SK-N-SH (cell line): ENCODE measurements at regions not wholly inside any gene's neighbourhood (a gene's known extent, or its start where the extent isn't known, plus 50 kb on each side); places are given as distances from the start of the nearest gene placed in this dataset.

Source experiments
- ELF1 ChIP-seq: IDR thresholded peaks from 2 replicates; pipeline ENCODE4 v1.4.0; 2012
- EP300 ChIP-seq, 2 experiments: IDR thresholded peaks; 2 replicates each; pipeline versions ENCODE4 v1.4.0 to v1.6.1; 2012; ENCODE audit warnings: borderline replicate concordance in 1 of 2, low read depth in 1 of 2, low read length in 1 of 2
- JUND ChIP-seq: IDR thresholded peaks from 2 replicates; pipeline ENCODE4 v1.4.0; 2012
- NFIC ChIP-seq: IDR thresholded peaks from 2 replicates; pipeline ENCODE4 v1.4.0; 2012; ENCODE audit warnings: borderline replicate concordance
- POLR2AphosphoS5 ChIP-seq: IDR thresholded peaks from 2 replicates; pipeline ENCODE4 v1.6.1; 2012; ENCODE audit warnings: low read depth, low read length
- YY1 ChIP-seq: IDR thresholded peaks from 2 replicates; pipeline ENCODE4 v1.4.0; 2012; ENCODE audit warnings: low read depth, mild to moderate bottlenecking
- TF ChIP-seq, protein P1 (sequence below): fragments of 200-600 bp; sonication (generic); IDR thresholded peaks from 2 replicates; pipeline ENCODE4 v1.6.1; 2017; ENCODE audit warnings: antibody characterized with exemption, mild to moderate bottlenecking, moderate library complexity
- TF ChIP-seq, protein P2 (sequence below): IDR thresholded peaks from 2 replicates; pipeline ENCODE4 v1.4.0; 2012; ENCODE audit warnings: low read depth
- TF ChIP-seq, protein P3 (sequence below): IDR thresholded peaks from 2 replicates; pipeline ENCODE4; 2012

DNA sequence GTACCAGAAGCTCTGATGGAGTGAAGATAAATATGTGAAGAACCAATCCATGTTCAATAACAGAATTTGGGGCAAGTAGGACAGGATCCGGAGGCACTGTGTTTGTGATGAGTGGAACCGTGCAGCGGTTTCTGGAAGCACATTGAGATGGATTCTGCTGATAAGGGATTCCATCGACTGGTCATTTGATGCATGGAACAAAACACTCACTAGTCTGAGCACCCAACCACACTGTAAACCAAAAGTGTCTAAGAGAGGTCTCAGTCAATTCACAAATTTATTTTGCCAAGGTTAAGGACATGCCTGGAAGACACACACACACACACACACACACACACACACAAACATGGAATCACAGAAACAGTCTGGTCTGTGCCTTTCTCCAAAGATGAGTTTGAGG, 459.5 kb downstream of the FBXO15 start:
- TF ChIP-seq POLR2AphosphoS5 = no peak
- no peak for TF ChIP-seq EP300 (IDR thresholded peaks at IDR 0.05; ENCODE audit: borderline replicate concordance in 1 of 2, low read depth in 1 of 2, low read length in 1 of 2)
- TF ChIP-seq, protein P1, sequence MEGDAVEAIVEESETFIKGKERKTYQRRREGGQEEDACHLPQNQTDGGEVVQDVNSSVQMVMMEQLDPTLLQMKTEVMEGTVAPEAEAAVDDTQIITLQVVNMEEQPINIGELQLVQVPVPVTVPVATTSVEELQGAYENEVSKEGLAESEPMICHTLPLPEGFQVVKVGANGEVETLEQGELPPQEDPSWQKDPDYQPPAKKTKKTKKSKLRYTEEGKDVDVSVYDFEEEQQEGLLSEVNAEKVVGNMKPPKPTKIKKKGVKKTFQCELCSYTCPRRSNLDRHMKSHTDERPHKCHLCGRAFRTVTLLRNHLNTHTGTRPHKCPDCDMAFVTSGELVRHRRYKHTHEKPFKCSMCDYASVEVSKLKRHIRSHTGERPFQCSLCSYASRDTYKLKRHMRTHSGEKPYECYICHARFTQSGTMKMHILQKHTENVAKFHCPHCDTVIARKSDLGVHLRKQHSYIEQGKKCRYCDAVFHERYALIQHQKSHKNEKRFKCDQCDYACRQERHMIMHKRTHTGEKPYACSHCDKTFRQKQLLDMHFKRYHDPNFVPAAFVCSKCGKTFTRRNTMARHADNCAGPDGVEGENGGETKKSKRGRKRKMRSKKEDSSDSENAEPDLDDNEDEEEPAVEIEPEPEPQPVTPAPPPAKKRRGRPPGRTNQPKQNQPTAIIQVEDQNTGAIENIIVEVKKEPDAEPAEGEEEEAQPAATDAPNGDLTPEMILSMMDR = no peak
- TF ChIP-seq, protein P2, sequence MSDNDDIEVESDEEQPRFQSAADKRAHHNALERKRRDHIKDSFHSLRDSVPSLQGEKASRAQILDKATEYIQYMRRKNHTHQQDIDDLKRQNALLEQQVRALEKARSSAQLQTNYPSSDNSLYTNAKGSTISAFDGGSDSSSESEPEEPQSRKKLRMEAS = no peak
- no peak for TF ChIP-seq NFIC
- TF ChIP-seq ELF1 = no peak
- TF ChIP-seq, protein P3, sequence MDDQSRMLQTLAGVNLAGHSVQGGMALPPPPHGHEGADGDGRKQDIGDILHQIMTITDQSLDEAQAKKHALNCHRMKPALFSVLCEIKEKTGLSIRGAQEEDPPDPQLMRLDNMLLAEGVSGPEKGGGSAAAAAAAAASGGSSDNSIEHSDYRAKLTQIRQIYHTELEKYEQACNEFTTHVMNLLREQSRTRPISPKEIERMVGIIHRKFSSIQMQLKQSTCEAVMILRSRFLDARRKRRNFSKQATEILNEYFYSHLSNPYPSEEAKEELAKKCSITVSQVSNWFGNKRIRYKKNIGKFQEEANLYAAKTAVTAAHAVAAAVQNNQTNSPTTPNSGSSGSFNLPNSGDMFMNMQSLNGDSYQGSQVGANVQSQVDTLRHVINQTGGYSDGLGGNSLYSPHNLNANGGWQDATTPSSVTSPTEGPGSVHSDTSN = no peak
- no peak for TF ChIP-seq YY1
- TF ChIP-seq JUND = no peak
